H1 (cell line): ENCODE measurements at regions not wholly inside any gene's neighbourhood (a gene's known extent, or its start where the extent isn't known, plus 50 kb on each side); places are given as distances from the start of the nearest gene placed in this dataset.

Source experiments
- EZH2 ChIP-seq: fragments of 200-600 bp; sonication (generic); IDR thresholded peaks from 2 replicates; pipeline ENCODE4 v1.7.1; 2012; ENCODE audit warnings: low read depth, mild to moderate bottlenecking, moderate library complexity, low read length, inconsistent platforms; ENCODE audit not compliant: severe bottlenecking
- NRF1 ChIP-seq: IDR thresholded peaks from 2 replicates; pipeline ENCODE4 v1.6.1; 2011; ENCODE audit warnings: mild to moderate bottlenecking, low read depth, low read length, improper control_type of control experiment
- RFX5 ChIP-seq: IDR thresholded peaks from 2 replicates; pipeline ENCODE4 v1.6.1; 2011; ENCODE audit warnings: low read depth, low read length, improper control_type of control experiment, borderline replicate concordance
- TF ChIP-seq, protein P1 (sequence below), 3 experiments: IDR thresholded peaks; 1 replicate in 2 of 3; 2 replicates in 1 of 3; pipeline versions ENCODE4 v1.5.1 to v1.6.1; 2011; ENCODE audit warnings: low read length in 3 of 3, mild to moderate bottlenecking in 3 of 3, inconsistent platforms in 2 of 3, low read depth in 1 of 3, moderate library complexity in 1 of 3; ENCODE audit not compliant: insufficient read depth in 1 of 3; ENCODE audit errors: control extremely low read depth in 1 of 3

DNA sequence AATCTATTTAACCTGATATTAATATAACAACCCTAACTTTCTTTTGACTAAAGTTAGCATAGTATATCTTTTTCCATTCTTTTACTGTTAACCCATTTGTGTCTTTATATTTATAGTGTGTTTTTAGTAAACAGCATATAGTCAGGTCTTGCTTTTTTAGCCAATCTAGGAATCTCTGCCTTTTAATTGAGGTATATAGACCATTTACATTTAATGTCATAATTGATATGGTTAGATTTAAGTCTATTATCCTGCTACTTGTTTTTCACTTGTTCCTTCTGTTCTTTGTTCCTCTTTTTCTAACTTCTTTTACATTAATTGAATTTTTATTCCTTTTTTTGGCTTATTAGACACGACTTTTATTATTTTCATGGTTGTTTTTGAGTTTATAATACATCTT is 174.4 kb downstream of the KCTD15 start:
- TF ChIP-seq, protein P1, sequence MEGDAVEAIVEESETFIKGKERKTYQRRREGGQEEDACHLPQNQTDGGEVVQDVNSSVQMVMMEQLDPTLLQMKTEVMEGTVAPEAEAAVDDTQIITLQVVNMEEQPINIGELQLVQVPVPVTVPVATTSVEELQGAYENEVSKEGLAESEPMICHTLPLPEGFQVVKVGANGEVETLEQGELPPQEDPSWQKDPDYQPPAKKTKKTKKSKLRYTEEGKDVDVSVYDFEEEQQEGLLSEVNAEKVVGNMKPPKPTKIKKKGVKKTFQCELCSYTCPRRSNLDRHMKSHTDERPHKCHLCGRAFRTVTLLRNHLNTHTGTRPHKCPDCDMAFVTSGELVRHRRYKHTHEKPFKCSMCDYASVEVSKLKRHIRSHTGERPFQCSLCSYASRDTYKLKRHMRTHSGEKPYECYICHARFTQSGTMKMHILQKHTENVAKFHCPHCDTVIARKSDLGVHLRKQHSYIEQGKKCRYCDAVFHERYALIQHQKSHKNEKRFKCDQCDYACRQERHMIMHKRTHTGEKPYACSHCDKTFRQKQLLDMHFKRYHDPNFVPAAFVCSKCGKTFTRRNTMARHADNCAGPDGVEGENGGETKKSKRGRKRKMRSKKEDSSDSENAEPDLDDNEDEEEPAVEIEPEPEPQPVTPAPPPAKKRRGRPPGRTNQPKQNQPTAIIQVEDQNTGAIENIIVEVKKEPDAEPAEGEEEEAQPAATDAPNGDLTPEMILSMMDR (IDR thresholded peaks at IDR 0.05; ENCODE audit: control extremely low read depth in 1 of 3, insufficient read depth in 1 of 3, low read depth in 1 of 3, low read length in 3 of 3) = no peak
- TF ChIP-seq EZH2 (no peak), RFX5 (no peak), NRF1 (no peak)
